ENCODE measurements at regions not wholly inside any gene's neighbourhood (a gene's known extent, or its start where the extent isn't known, plus 50 kb on each side); places are given as distances from the start of the nearest gene placed in this dataset.

GRCh38 chr15:93506646-93507045, 417.6 kb upstream of the RGMA start:
- H3K4me1 ChIP-seq, result no peaks in the 10 kb centered on the region
- no peak for TF ChIP-seq CTCF (IDR thresholded peaks at IDR 0.05)
- no peak for TF ChIP-seq POLR2A (IDR thresholded peaks at IDR 0.05)
- no peaks in the 10 kb centered on the region for H3K36me3 ChIP-seq
- DNase-seq (no peak), ATAC-seq (no peak)
- WGBS, 4 donors, result 73 to 88% (median 85%) methylated on average over 5 to 11 of the region's 11 CpGs
- H3K27ac ChIP-seq, result no peak overlapping the region
- intact Hi-C loops (cut with DNase I), result no loop called here
- H3K9me3 ChIP-seq, result no peaks in the 10 kb centered on the region
- no peak overlapping the region for H3K4me3 ChIP-seq
- peaks cover 0 to under 1% (median 0%) of the 10 kb centered on the region in 9 donors for H3K27me3 ChIP-seq

GRCh38 chr15:93505506-93505905, 416.5 kb upstream of the RGMA start:
- TF ChIP-seq POLR2A (IDR thresholded peaks at IDR 0.05), result no peak
- no peak for TF ChIP-seq CTCF (IDR thresholded peaks at IDR 0.05)
- H3K27me3 ChIP-seq, result no peaks in the 10 kb centered on the region
- no peak overlapping the region for H3K27ac ChIP-seq
- ATAC-seq (peak in 1 of 4 donors; percentile 24), DNase-seq (no peak)
- no peaks in the 10 kb centered on the region for H3K36me3 ChIP-seq
- no peaks in the 10 kb centered on the region for H3K4me1 ChIP-seq
- H3K9me3 ChIP-seq, result no peaks in the 10 kb centered on the region
- intact Hi-C loops (cut with DNase I), result no loop called here
- WGBS, 4 donors, result 87 to 92% (median 91%) methylated on average over 15 to 16 of the region's 16 CpGs
- H3K4me3 ChIP-seq, result no peak overlapping the region

- no peak for DNase-seq
- Histone ChIP-seq H3K4me1 (peaks cover 0 to 6% (median 0%) of the 10 kb centered on the region in 12 donors), H3K27ac (no peak overlapping the region), H3K4me3 (no peak overlapping the region), H3K27me3 (no peaks in the 10 kb centered on the region), H3K36me3 (no peaks in the 10 kb centered on the region), H3K9me3 (no peaks in the 10 kb centered on the region)
- ATAC-seq, result no peak
- 62 to 79% (median 75%) methylated on average over 2 of the region's 2 CpGs for WGBS, 4 donors
- TF ChIP-seq POLR2A (IDR thresholded peaks at IDR 0.05) (no peak), CTCF (IDR thresholded peaks at IDR 0.05) (no peak)
- intact Hi-C loops (cut with DNase I), result no loop called here
These were observed 412.9 kb upstream of the RGMA start for GRCh38 chr15:93501946-93502345.

GRCh38 chr15:93500155-93500554, 411.1 kb upstream of the RGMA start:
- Histone ChIP-seq H3K36me3 (no peaks in the 10 kb centered on the region), H3K27ac (no peak overlapping the region), H3K4me3 (no peak overlapping the region), H3K9me3 (no peaks in the 10 kb centered on the region), H3K27me3 (no peaks in the 10 kb centered on the region), H3K4me1 (peaks cover 0 to 17% (median 3%) of the 10 kb centered on the region in 12 donors)
- ATAC-seq, result no peak
- no peak for DNase-seq
- intact Hi-C loops (cut with DNase I), result no loop called here
- TF ChIP-seq CTCF (IDR thresholded peaks at IDR 0.05) (no peak), POLR2A (IDR thresholded peaks at IDR 0.05) (no peak)
- 46 to 71% (median 61%) methylated on average over 2 of the region's 2 CpGs for WGBS, 4 donors
